22Rv1 (cell line): ENCODE measurements at regions not wholly inside any gene's neighbourhood (a gene's known extent, or its start where the extent isn't known, plus 50 kb on each side); places are given as distances from the start of the nearest gene placed in this dataset.

Source experiments
- CTCF ChIP-seq: fragments of 450-650 bp; IDR thresholded peaks from 2 replicates; pipeline ENCODE4 v1.5.1; 2017; ENCODE audit warnings: mild to moderate bottlenecking
- ZFX ChIP-seq: fragments of 450-650 bp; IDR thresholded peaks from 2 replicates; pipeline ENCODE4 v1.6.1; 2017; ENCODE audit warnings: antibody characterized with exemption, borderline replicate concordance

DNA sequence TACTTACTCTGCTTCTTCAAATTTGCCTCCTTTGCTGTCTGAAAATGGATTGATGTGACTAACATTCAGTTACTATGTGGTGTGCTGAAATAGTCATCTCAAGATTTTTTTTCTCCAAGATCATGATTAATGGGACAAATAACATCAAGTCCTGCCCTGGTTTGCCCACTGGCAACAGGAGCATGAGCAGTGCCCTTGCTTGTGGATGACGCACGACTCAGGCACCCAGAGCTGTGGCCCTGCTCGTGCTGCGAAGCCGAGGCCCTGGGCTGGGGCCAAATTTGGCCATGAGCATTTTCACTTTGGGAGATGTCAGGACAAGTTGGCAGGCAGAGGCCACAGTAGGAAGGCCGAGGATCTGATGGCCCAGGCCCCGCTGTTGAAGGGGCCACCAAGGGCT lies 239.8 kb upstream of the IGFBP3 start:
- no peak for TF ChIP-seq ZFX
- no peak for TF ChIP-seq CTCF
